NCI-H146 treated with DMSO at 0.1 percent for 48 hours (cell line): ENCODE measurements at regions not wholly inside any gene's neighbourhood (a gene's known extent, or its start where the extent isn't known, plus 50 kb on each side); places are given as distances from the start of the nearest gene placed in this dataset.
"Not testable (repeated sequence)": the region's sequence is repeated elsewhere in the genome, so short reads cannot be mapped to it uniquely, and the experiment has no call there.

ENCODE experiments used
- DNase-seq: peaks from one replicate; lab custom pipeline; 2025; ENCODE audit not compliant: unreplicated experiment; lab: John Stamatoyannopoulos, UW

DNA sequence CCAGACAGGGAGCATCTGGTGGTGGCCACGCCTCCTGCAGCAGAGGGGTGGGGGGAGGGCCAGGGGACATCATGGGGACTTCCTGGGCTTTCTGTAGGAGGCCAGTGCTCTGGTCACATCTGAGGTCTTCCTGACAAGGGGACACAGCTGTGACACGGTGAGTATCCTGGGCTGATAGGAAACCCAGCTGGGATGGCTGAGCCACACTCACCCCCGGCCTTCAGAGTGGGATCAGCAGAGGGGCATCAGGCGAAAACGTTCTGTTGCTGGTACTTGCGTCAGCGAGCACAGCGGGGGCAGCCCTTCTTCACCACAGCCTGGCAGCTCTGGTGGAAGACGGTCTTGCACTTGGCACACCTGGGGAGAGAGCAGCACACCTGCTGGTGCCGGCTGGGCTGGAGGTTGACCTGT lies 122.9 kb upstream of the SMURF2 start:
- no peak for DNase-seq

DNA sequence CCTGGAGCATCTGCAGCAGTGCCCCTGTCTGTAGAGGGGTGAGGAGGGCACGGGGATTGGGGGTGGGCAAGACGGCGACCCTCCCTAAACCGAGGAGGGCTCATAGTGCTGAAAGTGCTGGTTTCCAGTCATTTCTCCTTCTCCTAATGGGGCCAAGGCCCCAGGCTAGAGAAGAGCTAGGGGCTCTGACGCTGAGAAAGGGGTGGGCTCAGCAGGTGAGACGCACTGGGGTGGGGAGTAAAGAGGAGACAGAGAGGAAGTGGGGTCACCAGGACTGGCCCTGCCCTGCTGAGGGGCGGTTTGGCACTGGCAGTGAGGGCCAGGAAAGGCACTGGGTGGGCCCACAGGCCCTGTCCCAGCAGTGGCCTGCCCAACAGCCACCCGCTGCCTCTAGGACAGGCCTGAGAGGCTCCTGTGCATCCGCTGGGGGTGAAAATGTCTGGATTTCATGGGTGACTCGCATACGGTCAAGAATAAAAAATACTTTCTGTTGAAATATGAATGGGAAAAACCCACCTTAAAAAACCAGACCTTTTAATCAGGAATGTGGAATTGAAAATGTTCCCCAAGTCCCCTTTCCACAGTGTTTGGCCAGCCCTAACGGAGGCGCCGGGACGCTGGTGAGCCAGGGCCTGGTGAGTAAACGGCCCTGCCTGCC lies 122.4 kb upstream of the SMURF2 start:
- DNase-seq: no peak

DNA sequence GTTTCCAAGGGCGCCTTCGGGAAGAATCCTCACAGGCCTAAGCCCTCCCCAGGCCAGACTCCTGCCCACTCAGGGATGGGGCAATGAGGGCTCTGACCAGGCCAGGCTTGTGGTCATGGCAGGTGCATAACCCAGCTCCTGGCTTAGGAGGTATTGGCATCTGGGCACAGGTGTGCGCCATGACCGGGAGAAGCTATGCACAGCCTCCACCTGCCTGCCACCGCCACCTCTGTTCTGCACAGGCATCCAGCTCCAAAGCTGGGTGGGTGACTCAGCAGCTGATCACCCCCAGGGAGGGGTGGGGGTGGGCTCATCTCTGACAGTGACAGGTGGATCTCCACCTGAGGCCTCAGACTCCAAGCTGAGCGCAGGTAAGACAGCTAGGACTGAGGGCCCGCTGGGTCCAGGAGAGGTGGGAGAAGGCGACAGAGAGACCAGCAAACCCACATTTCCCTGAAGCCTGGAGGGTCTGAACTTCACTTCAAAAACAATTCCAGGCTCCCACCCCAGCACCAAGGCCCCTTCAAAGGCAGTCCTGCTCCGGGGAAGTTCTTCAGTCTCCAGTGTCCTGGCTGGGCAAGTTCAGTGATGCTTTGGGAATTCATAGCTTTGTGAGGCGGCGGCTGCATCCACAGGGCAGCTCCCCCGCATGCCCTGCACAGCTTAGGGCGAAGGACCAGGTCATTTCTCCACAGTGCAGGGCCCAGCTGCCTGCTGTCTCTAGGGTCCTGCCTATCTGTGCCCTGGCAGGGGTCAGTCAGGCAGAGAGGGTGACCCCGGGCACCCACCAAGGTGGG lies 121.6 kb upstream of the SMURF2 start:
- DNase-seq: no peak

DNA sequence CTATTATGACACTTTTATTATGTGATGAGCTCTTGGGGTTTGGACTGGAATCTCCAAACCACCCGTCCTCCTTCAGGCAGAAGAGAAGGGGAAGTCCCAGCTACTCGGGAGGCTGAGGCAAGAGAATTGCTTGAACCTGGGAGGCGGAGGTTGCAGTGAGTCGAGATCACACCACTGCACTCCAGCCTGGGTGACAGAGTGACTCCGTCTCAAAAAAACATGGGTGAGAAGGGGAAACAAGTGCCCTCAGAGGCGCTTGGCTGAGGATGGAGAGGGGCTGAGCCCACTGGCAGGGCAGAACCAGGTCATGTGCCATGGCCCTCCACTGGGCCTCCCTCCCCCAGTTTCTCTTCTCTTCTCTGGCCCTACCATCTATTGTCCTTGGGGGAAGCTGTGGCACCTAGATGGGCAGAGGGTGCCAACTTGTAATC lies 120.9 kb upstream of the SMURF2 start:
- no peak for DNase-seq

DNA sequence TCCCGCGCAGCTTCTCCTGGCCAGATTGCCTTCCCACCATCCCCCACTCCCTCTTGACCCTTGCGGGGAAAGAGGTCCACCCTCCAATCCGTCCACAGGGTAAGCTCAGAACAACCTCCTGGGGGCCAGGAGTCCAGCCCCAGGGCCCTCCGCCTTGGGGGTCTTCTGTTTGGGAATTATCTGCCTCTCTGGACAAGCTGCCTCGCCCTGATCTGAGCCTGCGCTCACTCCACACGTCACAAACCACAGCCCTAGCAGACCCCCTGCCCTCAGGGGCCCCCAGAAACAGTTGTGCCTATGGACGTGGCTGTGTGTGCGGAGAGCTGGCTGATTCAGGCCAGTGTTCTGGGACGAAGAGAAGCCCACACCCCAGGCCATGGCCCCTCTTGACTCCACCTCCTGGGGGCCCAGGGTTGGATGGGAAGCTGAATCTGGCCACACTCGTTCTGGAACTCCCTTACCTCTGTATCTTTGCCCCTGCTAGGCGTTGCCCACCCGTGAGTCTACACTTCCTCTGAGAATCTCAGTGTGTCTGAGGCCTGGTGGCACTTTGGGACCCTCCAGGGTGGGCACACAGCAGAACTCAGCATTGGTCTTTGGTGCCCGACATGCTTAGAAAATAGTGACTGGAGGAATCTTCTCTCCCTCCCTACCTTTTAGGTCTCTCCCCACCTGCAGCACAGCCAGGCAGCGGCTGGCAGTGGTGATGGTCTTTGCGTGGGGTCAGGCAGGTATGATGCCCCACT lies 119.9 kb upstream of the SMURF2 start:
- no peak for DNase-seq

DNA sequence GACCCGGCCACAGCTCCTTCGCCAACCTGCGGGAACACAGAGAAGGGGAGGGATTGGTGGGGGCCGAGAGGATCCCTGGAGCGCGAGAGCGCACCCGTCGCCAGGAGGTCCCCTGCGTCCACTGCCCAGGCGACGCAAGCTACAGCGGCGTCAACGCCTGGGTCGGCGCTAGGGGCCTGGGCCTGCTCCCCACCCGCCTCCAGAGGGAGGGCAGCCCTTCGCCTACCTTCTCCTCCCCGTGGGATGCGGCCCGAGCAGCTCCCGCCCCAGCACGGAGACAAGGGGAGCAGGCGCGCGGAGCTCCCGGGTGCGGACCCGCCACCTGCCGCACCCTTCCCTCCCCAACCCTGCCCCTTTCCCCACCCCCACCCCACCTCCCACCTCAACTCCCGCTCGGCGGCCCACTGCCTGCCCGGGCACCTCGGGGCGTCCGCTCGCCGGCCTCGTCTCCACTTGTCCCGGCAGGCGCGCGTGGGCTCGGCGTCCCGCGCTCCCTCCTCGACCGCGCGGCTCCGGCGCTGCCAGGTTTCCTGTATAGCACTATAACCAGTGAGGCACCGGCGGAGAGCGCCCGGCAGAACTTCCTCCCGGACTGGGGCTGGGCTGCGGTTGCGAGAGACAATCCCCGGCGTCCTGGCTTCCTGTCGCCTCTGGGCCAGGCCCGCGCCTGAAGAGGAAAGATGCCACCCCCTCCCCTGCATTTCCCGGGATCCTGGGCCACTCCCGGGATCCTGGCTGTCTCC lies 119.1 kb upstream of the SMURF2 start:
- DNase-seq: no peak

DNA sequence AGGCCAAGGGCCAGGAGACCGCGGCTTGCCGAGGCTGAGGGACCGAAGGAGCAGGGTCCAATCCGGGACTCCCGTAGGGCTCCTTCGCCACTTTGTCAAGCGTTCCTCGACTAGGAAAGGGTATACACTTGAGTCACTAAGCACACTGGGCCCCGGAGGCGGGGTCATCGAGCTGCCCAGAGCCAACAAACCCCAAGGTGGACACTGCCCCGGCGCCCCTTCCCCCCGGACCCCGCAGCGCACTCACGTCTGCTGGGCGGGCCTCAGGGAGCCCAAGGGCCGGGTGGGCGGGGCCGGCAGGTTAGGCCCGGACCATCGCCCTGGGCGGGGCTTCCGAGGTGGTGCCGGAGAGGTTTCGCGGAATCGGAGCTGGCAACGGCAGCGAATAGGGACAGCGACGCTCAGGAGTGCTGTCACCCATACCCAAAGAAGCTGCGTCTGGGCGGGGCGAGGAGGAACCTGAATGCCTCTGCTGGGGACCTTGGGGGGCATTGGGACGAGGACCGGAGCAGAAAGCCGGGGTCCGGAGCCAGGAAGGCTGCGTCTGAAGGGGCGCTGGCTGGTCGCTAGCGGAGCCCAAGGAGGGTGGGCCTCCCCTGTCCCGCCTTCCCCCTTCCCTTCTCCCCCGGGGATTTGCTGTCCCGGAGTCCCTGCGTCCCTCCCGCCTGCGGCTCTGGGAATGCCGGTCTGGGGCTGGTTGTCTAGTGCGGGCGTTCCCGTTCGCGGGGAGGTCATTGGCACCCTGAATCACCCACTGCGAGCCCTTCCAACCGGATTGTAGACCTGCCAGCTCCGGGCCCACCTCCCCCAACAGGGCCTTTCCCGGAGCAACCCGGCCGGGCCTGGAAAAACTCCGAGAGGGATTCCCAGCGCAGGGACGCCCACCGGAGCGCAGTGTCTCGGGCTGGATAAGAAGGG lies 118.2 kb upstream of the SMURF2 start:
- DNase-seq: no peak

DNA sequence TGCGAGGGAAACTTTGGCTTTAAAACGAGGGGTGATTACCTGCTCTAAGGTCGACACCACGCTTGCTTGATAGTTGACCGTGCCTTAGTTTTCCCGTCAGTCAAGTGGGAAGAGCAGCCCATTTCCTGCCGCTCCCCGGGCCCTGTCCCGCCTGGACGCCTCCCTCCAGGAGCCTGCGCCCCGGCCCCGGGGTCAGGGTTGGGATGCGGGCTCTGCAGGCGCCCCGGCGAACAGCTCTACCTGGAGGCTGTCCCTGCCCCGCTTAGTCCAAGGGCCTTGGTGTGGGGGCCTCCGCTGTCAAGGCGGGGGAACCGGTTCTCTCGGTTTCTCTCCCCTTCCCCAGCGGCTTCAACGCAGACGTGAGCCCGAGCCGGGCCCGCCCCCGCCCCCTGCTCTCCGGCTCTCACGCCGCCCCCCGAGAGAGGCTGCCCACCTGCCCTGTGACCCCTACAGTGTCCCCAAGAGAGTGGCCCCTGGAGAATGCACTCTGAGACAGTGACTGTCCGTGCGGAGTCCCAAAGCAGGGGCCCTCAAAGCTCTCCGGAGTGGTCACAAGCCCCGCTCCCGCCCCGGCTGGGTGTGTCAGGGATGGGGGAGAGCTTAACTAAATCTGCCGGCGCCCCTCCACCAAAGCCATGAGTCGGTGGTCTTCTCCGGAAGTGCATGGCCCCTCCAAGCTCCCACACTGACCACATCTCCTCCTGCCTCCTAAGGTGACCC lies 117.4 kb upstream of the SMURF2 start:
- DNase-seq: no peak

DNA sequence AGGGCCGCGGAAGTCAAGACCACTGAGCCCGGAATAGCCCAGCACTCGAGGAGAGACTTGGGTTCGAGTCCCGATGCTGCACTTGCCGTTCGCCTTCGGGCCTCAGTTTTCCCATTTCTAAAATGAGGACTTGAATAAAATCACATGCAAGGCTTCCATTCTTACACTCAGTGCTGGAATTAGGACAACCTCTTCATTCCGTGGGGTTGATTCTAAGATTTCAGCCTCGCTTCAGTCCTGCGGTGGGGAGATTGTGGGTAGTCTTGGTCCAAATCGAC lies 116.9 kb upstream of the SMURF2 start:
- not testable (repeated sequence) for DNase-seq

DNA sequence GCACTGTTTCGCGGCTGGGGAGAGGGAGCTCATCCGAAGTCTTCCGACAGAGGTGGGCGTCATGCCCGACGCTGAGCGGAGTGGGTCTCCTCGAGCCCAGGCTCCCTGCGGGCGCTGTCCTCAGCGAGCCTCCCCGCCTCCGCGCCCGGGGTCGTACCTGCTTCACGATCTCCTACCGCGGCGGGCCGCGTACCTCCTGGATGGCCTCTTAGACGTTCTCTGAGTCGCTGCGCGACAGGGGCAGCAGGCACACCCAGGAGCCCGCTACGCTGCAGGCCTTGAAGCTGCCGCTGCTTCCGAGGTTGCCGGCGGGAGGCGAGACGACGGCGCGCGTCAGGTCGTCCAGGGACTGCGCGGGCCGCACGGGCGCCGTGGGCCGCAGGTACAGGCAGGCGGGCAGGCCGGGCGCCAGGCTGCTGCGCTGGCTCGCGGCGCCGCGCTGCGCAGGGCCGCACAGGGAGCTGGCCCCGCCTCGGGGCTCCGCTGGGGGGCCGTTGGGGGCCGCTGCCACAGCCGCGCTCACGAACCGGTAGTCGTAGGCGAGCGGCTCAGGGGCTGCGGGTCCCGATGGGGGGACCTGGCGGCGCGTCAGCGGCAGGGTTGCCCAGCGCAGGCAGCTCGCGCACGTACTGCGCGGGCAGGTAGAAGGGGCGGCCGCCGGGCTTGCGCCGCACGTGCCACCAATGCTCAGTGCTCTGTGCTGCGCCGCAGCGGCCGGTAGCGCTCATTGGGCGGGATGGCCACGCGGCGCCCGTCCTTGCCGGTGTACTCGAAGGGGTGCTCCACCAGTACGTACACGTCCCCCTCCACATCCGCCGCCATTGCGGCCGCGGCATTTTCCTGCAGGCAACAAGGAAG lies 116.4 kb upstream of the SMURF2 start:
- peak; percentile 29 for DNase-seq

DNA sequence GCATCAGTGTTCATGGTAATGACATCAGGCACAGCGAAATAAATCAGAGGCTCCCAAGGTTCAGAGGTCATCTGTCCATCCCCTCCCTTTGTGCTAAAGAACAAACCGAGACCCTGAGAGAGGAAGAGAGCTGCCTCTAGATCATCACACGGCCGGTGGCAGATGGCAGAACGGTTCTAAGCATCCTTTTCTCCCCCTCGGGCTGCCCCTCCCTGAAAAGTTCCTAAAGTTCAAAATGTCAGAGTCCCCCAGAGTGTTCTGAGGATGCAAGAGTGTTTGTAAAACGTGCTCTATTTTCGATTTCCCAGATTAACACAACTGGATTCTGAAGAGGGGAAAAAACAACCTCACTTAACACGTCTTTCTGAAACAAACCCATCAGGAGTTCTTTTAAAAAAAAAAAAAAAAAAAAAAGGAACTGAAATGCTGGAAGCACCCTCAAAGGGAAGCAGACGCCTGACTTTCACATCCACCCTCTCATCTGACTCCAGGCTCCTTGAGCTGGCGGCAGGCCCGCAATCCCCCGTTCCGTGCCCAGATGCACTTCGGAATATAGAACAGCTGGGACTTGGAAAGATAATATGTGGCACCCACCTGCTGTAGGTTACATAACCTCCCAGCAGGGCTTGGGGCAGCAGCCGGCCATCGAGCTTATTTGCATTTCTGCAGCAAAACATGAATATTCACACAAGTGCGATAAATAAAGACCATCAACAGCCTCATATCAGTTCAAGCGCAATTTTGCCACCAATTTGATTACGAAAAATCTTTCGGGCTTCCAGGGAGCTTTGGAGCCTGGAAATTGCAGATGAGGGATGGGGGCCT lies 115.5 kb upstream of the SMURF2 start:
- DNase-seq: peak; percentile 37

DNA sequence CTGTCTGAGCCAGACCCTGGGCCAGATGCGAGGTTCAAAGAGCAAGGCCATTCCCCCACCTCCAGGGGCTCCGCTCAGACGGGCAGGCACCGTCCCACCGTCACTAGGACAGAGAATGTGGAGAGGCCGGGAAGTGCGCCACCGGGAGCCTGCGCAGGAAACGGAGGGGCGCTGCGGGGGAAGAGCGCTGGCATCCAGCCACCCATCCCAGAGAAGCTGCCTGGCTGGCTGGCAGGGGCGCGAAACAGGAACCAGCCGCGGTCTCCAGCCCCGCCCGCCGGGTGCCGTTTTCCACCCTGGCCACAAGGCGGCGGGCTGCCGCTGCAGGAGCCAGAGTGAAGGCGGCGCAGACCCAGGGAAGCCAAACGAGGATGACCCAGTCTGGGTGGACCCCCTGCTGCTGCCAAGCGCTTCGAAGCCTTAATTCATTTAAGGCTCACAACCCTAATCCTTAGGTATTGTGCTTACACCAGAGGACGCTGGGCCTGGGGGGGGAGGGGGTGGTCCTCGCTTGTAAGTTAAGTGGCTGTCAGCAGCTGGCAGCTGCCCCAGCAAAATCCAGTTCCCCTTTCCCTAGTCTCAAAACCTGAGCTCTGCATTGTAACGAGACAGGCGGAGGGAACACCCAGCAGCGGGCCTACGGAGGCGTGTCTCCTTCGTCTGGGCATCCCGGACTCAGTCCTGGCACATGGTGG lies 114.8 kb upstream of the SMURF2 start:
- peak; percentile 56 for DNase-seq

DNA sequence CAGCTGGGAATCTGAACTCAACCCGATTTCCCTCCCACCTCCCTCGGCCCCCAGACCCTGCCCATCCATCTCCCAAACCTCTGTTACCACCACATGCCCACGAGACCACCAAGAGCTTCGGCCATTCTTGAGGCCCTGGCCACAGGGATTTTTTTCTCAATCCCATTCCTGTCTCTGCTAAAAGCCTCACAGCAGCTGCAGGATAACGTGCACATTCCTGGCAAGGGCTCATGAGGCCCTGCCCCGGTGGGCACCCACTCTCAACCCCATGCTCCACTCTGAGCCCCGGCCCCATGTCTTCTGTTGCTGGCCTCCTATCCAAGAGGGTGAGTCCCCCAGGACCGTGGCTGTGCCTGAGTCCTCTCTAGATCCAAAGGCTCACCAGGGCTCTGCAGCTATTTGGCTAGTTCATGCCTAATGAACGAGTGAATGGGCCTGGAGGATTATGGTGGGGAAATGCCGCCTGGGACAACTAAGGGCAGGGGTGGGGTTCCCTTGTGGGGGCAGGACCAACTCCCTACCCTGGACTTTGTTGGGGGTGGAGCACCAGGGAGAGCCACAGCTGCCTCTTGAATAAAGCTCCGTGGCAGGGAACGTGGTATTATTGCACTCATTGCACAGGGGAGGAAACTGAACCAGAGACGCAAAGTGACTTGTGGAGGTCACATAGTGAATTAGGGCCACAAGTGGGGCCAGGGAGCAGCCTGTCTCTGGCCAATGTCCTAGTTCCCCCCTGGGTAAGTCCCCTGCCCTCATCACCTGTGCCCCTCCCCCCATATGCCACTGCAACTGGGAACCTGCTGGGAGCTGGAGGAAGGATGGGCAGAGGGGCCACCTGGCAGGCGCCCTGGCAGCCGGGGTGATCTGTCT lies 113.8 kb upstream of the SMURF2 start:
- no peak for DNase-seq

DNA sequence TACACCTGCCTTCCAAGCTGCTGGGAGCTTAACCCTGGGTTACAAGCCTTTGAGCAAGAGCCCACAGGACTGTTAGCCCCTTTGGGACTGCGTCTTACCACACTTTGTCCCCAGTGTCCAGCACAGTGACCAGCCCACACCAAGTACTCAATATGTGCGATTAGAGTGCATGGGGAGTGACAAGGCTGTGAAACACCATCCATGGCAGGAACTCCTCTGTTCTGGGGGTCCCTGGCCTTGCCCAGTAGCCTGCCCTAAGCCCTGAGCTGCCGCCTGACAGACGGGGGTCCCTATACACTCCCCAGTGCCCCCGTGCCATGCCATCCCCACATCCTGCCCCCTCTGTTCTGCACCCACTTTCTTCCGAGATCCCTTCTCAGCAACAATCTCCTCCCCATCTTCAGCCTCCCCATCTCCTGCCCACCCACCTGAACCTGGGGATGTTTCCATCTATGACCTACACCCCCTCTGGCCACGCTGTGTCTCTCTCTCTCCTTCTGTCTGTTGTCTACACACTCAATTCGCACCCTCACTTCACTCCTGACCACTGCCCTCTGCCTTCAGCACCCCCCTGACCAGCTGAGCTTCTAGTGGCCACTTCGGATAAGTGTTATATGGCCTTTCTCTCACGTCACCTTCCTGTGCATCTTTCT lies 112.9 kb upstream of the SMURF2 start:
- no peak for DNase-seq

DNA sequence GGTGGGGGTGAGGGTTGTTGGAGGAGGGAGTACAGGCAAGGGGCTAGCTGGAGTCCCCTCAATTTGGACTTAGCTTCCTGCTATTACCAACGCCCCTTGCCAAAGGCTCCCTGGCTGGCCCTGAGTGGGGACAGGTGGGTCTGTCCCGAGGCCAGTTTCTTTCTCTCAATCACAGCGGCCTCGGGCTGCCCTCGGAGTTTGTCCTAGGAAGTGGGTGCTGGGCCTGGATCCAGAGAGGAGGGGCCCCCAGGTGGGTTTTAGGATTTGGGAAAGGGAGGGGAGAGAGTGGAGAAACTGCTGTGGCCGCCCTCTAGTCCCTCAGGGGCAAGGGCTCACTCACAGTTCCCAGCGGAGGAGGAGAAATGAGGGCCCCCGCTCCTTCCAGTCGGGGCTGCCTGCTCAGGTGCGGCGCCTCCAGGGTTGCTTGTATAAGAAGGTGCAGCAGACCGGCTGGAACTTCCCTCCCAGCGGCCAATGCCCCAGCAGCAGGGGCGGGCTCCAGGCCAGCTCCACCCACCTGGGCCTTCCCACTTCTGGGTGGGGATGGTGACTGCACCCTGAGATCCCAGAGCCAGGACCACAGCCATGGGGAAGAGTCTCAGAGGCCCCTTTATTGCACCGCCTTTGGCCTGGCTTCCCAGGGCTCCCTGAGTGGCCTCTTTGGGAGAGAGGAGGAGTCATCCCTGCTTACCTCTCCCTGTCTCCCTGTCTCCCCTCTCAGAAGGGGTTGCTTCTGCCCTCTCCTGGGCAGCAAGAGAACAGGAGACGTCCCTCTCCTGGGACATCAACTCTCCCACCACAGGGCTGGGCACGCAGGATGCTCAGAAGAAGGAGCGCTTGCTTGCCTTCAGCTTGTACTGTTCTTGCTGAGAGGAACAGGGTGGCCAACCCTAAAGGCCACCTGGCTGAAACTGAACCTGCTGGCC lies 112.0 kb upstream of the SMURF2 start:
- DNase-seq: peak; percentile 62
